ENCODE measurements at regions not wholly inside any gene's neighbourhood (a gene's known extent, or its start where the extent isn't known, plus 50 kb on each side); places are given as distances from the start of the nearest gene placed in this dataset.

- H2AK5ac ChIP-seq (ENCODE audit: insufficient read length, low read length) = no peak overlapping the region
- H3K23me2 ChIP-seq (ENCODE audit: insufficient read length, low read depth, low read length, poor library complexity, severe bottlenecking) = no peaks in the 10 kb centered on the region
- H4K20me1 ChIP-seq (ENCODE audit: control insufficient read depth, insufficient read depth, insufficient read length) = no peaks in the 10 kb centered on the region
- H3K79me1 ChIP-seq (ENCODE audit: insufficient read depth, low read depth, low read length, poor library complexity, severe bottlenecking) = no peaks in the 10 kb centered on the region
- no peak overlapping the region for H3K4me2 ChIP-seq (ENCODE audit: insufficient read depth, insufficient read length, low read length)
- H2BK12ac ChIP-seq (ENCODE audit: insufficient read length, low read depth, low read length) = no peak overlapping the region
- H3K14ac ChIP-seq (ENCODE audit: insufficient read depth, low read length) = no peak overlapping the region
- Mint-ChIP-seq H3K27ac (no peak overlapping the region), H3K27me3 (ENCODE audit: low read depth) (peaks cover 9% of the 10 kb centered on the region), H3K4me3 (no peak overlapping the region), H3K4me1 (peaks cover 35 to 49% of the 10 kb centered on the region in 2 experiments), H3K36me3 (ENCODE audit: insufficient read depth in 1 of 3, low read depth in 3 of 3) (peaks cover 0 to 10% (median 2%) of the 10 kb centered on the region in 3 experiments; a peak in 3 of 7 replicates), H3K9me3 (peaks cover 0 to 12% of the 10 kb centered on the region in 2 experiments; a peak in 3 of 5 replicates)
- H3K27me3 ChIP-seq (ENCODE audit: insufficient read depth, low read length) = no peaks in the 10 kb centered on the region
- no peak overlapping the region for H3K4ac ChIP-seq (ENCODE audit: low read depth, low read length)
- no peak for DNase-seq
- no CpG with 5 or more reads among the region's 6 CpGs for WGBS (ENCODE audit: extremely low coverage, insufficient read length, low lambda C conversion rate)
- no peak overlapping the region for H2AFZ ChIP-seq (ENCODE audit: low read length)
- H2BK5ac ChIP-seq (ENCODE audit: insufficient read length, low read length) = no peak overlapping the region
- no peaks in the 10 kb centered on the region; the same call in 1 of the 2 replicates for H3K4me1 ChIP-seq (ENCODE audit: insufficient read depth, low read length)
- H3K23ac ChIP-seq (ENCODE audit: insufficient read length, low read depth, low read length) = no peak overlapping the region
- H3K18ac ChIP-seq (ENCODE audit: insufficient read length, low read depth, low read length) = no peak overlapping the region
- H3K27ac ChIP-seq (ENCODE audit: insufficient read length, low read depth, low read length) = no peak overlapping the region
- H2BK120ac ChIP-seq (ENCODE audit: low read depth, low read length, poor library complexity, severe bottlenecking) = no peak overlapping the region
- H2BK20ac ChIP-seq (ENCODE audit: low read depth, low read length, poor library complexity, severe bottlenecking) = no peak overlapping the region
- H3K79me2 ChIP-seq (ENCODE audit: insufficient read depth, low read length) = no peaks in the 10 kb centered on the region
- H3K56ac ChIP-seq (ENCODE audit: insufficient read length, low read depth, low read length) = no peak overlapping the region
- no peak overlapping the region for H2BK15ac ChIP-seq (ENCODE audit: low read depth, low read length)
- no peak overlapping the region for H4K5ac ChIP-seq (ENCODE audit: insufficient read length, low read depth, low read length)
- no peak overlapping the region for H3T11ph ChIP-seq (ENCODE audit: low read length)
- H4K8ac ChIP-seq (replicated peaks; ENCODE audit: insufficient read length, low read depth, low read length) = no peak overlapping the region
- H3K9ac ChIP-seq (ENCODE audit: extremely low read depth, insufficient read length, low read length) = no peak overlapping the region
- H4K91ac ChIP-seq (ENCODE audit: insufficient read length, low read depth, low read length) = no peak overlapping the region
- no peak for TF ChIP-seq CTCF (conservative IDR thresholded peaks at IDR 0.05)
- H3K9me3 ChIP-seq (ENCODE audit: control insufficient read depth, low read depth, low read length) = no peaks in the 10 kb centered on the region
These were observed 181.0 kb downstream of the TFAP2C start for GRCh38 chr20:56810141-56810540.
